NCI-H1092 (cell line): ENCODE measurements at regions not wholly inside any gene's neighbourhood (a gene's known extent, or its start where the extent isn't known, plus 50 kb on each side); places are given as distances from the start of the nearest gene placed in this dataset.
"Not testable (repeated sequence)": the region's sequence is repeated elsewhere in the genome, so short reads cannot be mapped to it uniquely, and the experiment has no call there.

Source experiments
- DNase-seq: peaks from one replicate; lab custom pipeline; 2025; lab: John Stamatoyannopoulos, UW

DNA sequence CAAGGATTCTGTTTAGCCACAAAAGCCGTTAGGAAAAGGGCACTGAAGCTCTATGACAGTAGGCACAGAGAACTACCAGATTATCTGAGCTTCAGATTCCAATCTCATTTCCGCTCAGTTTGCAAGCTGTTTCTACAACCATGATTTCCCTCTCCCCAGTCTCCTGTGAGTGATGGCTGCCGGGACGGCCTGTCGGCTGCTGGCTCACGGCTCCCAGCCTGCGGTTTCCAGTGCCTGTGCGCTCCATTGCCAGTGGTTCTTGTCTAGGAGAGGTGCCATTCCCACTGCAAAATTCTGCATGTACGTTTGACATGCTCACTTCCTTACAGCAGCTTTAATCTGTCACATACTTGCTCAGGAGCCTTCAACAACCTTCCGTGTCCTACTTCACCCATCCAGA lies 429.1 kb upstream of the FRG1 start:
- DNase-seq: no peak

DNA sequence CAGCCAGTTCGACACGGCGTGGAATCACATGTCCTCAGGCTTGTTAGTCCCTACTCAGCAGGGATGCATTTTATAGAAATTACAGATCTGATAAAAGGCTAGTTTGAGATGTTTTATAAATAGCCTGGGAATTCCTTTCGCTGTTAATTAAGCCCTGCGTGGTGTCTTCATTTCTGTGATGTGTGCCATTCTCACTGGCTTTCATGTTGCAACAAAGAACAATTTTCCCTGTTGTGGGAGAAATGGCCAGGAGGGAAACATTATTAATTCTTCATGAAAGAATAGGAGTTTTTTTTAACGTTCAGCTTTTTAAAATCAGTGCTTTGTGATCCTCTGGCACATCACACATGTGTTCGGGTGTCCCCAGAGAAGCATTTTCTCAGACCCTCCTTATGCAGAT lies 427.3 kb upstream of the FRG1 start:
- no peak for DNase-seq

DNA sequence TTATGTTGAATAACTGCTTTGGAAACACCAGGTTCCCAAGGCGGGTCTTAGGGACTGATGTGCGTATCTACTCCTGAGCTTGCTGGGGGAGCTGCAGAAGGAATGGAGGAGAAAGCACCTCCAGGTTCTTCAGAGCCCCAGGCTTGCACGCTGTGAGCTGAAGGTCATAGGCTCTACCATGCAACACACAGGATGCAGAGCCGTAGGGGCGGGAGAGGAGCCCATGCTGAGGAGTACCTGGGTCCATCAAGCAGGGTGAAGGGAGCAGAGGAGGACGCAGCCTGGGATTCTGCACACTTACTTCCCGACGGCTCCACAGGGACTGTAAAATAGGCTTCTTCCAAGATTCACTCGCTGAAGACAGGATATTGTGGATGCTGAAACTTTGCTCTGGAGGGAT lies 426.5 kb upstream of the FRG1 start:
- DNase-seq: no peak

DNA sequence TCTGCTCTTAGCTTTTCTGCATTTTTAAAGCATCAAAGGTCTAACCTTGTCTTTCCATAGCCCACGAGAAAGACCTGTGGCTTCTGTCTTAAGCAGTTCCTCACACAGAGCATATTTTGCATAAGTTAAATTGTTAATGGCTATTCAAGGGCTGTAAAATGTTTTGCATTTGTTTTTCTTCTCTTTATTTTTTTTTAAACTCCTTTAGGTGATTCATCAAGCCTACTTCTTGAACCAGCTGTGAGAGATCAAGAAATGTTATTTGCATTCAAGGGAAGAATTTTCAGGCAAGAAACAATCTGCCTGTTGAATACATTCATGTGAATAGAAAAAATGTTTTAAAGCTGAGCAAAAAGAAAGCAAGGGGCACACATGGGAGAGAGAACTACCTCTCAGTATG lies 423.8 kb upstream of the FRG1 start:
- DNase-seq: no peak

DNA sequence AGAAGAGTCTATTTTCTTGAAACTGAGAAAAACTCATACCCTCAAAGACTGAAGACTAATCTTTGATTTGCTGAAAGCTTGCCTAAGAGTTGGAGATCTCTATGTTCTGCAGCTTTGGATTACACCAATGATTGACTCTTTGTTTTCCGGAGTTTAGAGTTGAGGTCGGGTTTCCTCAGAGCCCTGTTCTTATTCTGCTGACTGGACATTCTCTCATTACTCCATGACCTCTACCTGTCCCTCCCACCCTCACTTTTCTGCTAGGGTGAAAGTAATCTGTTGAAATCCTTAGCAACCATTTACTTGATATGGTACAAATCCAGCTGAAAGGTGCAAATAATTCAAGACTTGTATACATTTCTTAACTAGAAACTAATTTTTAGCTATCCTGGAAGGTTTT lies 421.5 kb upstream of the FRG1 start:
- DNase-seq: no peak

DNA sequence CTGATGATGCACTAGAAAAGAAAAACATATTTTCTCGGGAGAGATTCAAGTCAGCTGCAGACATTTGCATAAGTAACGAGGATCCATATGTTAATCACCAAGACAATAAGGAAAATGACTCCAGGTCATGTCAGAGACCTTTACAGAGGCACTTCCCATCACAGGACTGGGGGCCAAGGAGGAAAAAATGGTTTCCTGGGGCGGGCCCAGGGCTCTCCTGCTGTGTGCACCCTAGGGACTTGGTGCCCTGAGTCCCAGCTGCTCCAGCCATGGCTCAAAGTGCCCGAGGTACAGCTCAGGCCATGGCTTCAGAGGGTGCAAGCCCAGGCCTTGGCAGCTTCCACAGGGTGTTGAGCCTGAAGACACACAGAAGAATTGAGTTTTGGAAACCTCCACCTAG lies 415.4 kb upstream of the FRG1 start:
- DNase-seq: no peak

DNA sequence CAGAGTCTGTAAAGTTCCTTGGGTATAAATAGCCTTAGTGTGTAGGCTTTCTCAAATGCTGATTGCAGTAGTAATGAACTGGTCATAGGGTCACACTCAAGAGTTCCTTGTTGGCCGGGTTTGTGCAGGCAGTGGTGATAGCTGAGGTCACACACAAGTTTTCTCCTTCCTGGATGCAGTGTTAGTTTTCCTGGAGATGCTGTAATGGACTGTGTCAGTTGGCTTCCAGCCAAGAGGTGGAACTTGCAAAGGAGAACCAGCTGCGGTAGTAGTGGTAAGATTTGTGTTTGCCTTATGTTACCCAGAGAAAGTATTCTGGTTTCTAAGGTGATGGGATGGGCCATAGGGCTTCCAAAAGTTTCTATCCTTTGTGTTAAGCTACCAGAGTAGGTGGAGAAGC lies 409.8 kb upstream of the FRG1 start:
- DNase-seq: no peak

DNA sequence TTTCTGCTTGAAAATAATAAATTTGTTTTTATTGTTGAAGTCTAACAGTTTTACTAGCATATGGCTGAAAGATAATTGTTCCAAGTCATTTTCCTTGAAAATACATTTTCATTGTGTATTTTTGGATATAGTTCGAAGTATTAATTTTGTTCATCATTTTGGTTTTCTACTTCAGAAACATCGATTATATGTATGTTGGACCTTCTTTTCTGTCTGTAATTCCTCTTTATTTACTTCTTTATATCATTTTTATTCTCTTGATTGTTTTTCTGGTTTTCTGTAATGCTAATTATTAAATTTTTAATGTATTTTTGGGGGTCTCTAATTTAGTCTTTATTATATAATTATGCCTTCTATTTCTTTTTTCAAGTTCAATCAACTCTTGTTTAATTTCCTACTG lies 407.1 kb upstream of the FRG1 start:
- DNase-seq: no peak

DNA sequence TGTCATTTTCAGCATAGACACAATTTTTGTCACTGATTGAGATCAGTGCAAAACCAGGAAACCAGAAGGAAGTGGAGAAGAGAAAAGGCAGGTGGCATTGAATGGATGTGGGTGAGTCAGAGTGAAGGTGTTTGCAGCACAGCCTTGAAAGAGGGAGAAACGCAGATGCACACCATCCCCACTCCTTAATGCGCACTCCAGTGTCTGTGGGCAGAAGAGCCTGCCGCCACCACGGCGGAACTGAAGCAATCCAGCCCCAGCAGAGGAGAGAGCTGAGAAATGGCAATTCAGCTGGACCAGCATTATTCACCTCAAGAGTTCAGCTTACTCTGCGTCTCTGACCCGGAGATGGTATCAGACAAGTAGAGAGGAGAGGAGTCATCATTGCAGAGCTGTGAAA lies 393.1 kb upstream of the FRG1 start:
- DNase-seq: no peak

DNA sequence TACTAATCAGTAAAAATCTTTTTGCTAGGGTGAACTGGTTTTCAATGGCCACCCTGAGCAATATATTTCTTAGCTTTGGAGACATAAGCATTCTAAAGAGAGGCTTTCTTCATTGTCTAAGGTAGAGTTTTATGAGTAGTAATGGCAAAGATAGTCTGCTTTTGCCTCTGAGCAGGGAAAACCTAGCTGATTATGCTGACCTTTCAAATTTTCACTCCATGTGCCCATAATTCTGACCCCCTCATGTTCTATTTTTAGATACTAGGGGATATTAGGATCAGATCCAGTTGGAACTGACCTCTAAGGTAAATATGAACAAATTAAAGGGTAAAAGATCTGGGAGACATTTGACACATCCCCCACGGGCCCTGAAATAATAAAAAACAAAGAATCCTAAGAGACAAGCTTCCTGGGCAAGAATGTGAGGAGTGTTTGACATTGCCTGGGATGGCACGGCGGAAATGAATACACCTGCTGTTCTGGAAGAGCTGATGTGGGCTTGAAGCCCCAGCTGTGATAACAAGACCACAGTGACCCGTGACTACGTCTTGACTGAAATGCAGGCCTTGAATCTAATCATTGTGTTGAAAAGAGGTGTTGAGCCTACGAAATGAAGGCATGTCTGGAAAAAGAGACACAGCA lies 392.1 kb upstream of the FRG1 start:
- DNase-seq: no peak

DNA sequence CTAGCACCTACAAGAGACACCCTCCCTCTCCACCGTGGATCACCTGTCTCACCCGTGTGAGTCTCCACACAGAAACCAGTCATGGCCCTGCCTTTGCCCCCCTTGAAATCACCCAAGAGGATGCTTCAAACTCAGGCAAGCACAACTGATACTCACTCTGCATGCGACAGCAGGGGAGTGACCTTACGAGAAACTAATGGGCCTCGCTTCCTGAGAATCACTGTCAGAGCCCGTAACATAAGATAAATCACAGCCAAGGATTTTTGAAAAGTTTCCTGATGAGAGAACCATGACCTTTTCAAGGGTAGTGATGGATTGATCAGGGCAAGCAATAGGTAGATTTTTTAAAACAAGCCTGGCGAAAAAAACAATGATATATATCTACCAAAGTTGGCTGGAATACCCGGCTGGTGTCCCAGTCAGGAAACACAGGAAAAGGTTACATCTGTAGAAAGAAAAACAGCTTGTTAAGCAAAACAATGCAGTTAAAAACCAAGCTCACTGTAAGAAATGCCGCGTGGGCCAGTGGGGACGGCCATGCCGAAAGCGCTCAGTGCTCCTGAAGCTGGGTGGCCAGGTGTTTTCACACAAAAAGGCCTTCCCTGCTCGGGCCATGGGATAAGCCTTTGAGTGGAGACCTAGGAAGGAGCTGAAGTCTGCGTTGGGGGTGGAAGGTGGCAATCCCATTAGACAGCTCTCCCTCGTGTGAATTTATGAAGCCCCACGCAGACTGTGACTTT lies 388.6 kb upstream of the FRG1 start:
- DNase-seq: not testable (repeated sequence)

DNA sequence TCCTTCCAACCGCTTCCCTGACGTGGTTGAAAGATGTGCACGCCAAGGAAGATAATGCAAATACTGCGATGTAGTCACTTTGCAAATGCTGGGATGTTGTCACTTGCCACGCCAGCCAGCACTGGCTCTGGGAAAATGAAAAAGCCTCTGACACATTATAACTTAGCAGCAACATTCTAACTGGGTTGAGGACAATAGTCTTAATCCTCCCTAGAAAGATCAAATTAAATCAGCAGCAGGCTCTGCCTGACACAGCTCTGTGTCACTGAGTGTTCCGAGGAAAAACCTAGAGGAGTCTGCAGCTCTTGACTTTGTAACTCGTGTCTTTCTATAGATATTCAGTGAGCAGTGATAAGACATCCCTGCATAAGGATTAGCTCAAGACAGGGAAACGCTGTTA lies 380.1 kb upstream of the FRG1 start:
- not testable (repeated sequence) for DNase-seq

DNA sequence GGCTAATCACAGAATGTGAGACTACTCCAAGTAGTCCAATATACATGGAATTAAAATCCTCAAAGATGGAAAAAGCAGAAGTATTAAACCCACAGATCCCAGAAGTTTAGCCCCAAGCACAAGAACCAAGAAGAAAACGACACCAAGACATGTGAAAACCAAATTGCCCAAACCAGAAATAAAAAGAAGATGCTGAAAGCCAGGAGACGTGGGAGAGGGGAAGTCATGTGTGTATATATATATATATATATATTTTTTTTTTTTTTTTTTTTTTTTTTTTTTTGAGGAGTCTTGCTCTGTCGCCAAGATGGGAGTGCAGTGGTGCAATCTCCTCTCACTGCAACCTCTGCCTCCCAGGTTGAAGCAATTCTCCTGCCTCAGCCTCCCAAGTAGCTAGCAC lies 376.9 kb upstream of the FRG1 start:
- not testable (repeated sequence) for DNase-seq

DNA sequence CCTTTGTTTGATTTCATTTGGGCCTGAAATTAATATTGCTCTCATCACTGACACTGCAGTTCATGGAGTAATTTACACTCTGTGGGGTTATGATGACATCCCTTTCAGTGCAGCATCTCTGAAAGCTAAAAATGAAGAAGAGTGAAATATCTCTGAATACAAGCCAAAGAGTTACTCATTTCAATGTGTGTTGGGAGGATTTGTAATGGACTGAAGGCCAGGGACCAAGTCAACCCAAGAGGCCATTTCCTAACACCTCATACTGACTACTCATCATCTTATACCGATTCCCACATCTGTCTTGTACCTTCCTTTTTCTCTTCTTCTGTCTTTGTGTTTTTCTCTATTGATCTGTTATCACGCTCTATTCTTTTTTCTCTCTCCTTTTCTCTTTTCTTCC lies 374.4 kb upstream of the FRG1 start:
- not testable (repeated sequence) for DNase-seq

DNA sequence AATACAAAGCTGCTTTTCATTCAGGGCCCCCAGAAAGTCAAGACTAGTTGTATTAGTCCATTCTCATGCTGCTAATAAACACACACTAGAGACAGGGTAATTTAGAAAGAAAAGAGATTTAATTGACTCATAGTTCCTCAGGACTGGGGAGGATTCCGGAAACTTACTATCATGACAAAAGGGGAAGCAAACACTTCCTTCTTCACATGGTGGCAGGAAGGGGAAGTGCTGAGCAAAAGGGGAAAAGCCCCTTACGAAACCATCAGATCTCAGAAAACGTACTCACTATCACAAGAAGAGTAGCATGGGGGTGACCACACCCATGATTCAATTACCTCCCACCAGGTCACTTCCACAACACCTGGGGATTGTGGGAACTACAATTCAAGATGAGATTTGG lies 373.8 kb upstream of the FRG1 start:
- DNase-seq: not testable (repeated sequence)

DNA sequence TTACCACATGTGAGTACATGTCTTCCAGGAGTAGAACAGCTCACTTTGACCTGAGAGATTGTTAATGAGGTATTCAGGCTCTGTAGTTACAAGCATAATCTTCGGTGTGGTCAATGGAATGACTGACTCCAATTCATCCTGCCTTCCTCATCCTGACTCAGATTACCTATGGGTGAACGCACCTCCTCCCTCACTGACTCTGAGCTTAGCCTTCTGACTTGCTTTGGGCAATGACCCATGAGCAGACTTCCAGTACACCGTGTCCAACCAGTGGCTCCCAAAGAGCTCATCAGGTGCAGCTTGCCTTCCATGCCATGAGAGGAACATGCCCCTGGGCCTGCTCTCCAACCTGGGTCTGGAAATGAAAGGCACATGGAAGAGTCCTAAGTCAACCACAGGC lies 361.0 kb upstream of the FRG1 start:
- not testable (repeated sequence) for DNase-seq

DNA sequence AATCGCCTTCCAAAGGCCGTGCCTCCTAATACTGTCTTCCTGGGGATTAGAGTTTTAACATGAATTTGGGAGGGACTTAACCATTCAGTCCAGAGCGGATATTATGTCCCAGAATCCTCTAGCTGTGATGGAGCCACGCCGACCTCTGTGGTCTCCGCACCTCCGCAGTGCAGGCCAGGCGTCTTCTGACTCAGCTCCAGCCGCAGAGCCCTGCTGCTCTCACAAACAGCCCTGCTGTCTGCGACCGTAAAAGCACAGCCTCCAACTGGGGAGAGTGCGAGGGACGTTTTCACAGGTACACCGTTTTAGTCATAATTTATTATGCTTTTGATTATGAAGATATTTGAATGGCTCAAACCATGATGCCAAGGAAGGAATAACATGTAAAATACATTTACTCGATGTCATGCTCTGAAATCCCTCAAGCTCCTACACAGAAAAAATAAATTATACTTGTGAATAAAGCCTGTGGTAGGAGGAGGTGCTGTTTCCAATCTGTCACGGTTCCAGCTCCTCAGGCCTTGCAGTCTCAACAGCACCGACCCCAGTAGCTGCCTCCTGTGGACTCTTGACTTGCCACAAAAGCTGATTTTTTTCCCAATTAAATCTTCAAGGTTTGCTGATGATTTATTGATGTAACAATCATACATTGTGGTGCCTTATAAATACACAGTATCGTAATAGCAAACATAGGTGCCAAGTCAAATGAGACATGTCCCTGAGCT lies 353.6 kb upstream of the FRG1 start:
- not testable (repeated sequence) for DNase-seq

DNA sequence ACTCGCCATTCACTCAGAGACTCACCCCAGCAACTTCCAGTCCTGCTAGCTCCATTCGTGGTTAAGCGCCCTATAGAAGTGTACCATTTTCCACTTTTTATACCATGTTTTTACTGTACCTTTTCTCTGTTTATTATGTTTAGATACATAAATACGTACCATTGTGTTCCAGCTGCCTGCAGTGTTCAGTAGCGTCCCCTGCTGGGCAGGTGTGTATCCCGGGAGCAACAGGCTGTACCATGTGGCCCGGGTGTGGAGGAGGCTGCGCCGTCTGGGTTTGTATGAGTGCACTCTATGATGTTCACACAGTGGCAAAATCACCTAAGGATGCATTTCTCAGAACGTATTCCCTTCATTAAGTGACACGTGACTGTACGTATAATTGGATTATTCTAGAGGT lies 351.5 kb upstream of the FRG1 start:
- DNase-seq: not testable (repeated sequence)

DNA sequence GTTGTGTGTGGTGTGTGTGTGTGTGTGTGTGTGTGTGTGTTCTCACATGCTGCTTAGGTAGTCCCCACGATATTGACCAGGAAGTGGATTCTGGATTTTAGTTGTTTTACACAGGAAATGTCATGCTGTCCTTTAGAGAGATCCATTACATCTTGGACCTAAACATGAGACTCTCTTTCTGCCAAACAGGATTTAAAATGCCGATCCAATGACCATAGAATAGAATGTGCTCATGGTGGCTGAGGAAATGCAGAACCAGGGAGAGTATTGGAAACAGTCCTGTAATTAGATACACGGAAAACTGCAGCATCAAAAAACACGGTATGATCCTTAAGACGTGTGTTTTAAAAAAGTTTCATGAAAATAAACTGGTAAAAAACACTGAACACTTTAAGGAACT lies 347.8 kb upstream of the FRG1 start:
- DNase-seq: no peak

DNA sequence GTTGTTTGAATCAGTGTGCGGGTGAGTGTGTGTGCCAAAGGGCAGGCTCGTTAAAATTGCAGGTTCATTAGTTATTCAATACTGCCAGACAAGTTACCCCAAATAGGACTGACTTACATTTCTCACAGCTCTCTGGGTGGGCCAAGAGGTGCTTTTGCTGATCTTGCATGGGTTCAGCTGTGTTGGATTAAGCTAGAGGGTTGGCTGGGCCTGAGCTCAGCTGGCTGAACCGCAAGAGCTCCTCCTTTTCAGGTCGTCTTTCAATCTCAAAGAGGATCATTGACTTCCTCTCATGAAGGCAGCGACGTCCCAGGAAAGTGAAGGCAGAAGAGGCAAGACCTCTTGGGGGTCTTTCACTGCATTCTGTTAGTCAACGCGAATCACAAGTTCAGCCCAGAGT lies 343.3 kb upstream of the FRG1 start:
- no peak for DNase-seq

DNA sequence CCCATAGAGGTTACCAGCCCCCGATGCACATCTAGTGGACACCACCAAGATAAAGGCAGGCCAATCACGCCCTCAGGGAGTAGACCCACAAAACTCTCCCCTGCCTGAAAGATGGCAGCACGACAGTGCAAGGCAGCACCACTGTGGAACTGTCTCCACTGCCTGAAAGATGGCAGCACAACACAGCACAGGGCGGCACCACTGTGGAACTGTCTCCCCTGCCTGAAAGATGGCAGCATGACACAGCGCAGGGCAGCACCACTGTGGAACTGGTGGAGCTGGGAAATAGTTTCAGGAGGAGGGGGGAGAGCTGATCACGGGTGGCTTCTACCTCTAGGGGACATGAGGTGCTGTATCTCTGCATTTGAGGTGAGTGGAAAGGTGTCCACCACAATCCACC lies 340.4 kb upstream of the FRG1 start:
- DNase-seq: no peak

DNA sequence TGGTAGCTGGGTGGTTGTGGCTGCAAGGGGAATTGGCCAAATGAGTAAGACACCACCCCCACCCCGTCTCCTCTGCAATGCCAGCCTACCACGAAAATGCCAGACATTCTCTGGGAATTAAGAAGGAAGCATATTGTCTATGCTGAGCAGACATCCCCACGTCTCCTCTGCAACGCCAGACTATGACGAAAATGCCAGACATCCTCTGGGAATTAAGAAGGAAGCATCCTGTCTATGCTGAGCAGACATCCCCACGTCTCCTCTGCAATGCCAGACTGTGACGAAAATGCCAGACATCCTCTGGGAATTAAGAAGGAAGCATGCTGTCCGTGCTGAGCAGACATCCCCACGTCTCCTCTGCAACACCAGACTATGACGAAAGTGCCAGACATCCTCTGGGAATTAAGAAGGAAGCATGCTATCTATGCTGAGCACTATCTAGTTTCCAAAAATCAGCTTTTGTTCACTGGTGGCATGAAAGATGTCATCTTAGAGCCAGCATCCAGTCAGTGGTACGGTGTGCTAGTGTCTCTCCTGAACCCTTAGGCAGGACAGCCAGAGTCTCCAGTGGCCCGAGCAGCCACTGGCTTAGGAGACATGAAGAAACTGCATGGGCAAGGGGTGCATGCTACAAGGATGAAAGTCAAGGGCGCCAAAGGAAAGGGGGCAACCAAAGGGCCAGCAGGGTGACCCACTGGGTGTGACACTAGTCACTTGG lies 339.8 kb upstream of the FRG1 start:
- no peak for DNase-seq

DNA sequence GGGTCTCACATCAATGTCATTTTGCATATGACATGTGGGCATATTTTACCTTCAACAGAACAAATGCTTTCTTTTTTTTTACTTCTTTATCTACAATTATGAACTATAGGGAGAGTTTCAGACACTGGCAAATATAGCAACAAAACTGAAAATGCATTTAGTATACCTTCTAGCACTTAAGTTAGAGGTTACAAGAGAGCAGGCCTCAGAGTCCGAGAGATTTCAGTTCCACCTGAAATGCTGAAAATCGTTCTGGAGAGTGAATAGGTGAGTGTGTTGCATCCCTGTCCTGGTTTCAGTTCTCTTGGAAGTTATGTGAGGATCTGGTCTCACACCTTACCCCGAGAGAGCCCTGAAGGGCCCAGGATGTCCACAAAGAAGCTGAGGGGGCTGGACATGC lies 337.8 kb upstream of the FRG1 start:
- not testable (repeated sequence) for DNase-seq
